K562 (cell line): ENCODE measurements at regions not wholly inside any gene's neighbourhood (a gene's known extent, or its start where the extent isn't known, plus 50 kb on each side); places are given as distances from the start of the nearest gene placed in this dataset.

Source experiments
- C11orf30 ChIP-seq: fragments of 450-650 bp; IDR thresholded peaks from 2 replicates; pipeline ENCODE4 v1.6.1; 2016; ENCODE audit warnings: low read depth, mild to moderate bottlenecking
- ETV6 ChIP-seq, 3 experiments: fragments of 150-350 bp in 1 of 3; sonication (generic) in 1 of 3; formaldehyde crosslinking in 1 of 3; IDR thresholded peaks; 2 replicates each; pipeline versions ENCODE4 v1.6.1 to v1.8.0; 2014 to 2022; ENCODE audit warnings: borderline replicate concordance in 2 of 3, low read depth in 2 of 3, antibody characterized with exemption in 1 of 3, low read length in 1 of 3, mild to moderate bottlenecking in 1 of 3, missing genetic modification reagents in 1 of 3
- RFX7 ChIP-seq: fragments of 250-450 bp; sonication (Bioruptor Pico); IDR thresholded peaks from 2 replicates; pipeline ENCODE4 v1.5.1; 2021; ENCODE audit warnings: mild to moderate bottlenecking
- TF ChIP-seq, protein P1 (sequence below): fragments of 450-650 bp; IDR thresholded peaks from 2 replicates; pipeline ENCODE4 v1.6.1; 2016; ENCODE audit warnings: mild to moderate bottlenecking, moderate library complexity

DNA sequence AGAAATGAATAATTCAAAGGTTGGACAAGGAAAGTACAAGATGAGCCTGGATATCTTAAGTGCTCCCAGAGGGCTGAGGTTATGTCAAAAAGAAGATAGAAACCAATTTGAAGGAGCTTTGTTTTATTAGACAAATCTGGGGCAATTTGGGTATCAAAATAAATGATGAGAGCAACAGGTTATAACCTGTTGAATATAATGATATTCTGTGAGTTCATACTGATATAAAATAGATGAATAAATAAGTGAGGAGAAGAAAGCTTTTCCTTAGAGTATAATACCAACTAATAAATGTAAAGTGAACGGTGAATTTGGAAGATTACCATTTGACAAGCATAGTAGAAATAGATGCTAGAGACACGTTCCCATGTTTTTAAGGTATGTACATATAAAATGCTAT lies 544.2 kb upstream of the ANKRD30A start (continued):
- TF ChIP-seq, protein P1, sequence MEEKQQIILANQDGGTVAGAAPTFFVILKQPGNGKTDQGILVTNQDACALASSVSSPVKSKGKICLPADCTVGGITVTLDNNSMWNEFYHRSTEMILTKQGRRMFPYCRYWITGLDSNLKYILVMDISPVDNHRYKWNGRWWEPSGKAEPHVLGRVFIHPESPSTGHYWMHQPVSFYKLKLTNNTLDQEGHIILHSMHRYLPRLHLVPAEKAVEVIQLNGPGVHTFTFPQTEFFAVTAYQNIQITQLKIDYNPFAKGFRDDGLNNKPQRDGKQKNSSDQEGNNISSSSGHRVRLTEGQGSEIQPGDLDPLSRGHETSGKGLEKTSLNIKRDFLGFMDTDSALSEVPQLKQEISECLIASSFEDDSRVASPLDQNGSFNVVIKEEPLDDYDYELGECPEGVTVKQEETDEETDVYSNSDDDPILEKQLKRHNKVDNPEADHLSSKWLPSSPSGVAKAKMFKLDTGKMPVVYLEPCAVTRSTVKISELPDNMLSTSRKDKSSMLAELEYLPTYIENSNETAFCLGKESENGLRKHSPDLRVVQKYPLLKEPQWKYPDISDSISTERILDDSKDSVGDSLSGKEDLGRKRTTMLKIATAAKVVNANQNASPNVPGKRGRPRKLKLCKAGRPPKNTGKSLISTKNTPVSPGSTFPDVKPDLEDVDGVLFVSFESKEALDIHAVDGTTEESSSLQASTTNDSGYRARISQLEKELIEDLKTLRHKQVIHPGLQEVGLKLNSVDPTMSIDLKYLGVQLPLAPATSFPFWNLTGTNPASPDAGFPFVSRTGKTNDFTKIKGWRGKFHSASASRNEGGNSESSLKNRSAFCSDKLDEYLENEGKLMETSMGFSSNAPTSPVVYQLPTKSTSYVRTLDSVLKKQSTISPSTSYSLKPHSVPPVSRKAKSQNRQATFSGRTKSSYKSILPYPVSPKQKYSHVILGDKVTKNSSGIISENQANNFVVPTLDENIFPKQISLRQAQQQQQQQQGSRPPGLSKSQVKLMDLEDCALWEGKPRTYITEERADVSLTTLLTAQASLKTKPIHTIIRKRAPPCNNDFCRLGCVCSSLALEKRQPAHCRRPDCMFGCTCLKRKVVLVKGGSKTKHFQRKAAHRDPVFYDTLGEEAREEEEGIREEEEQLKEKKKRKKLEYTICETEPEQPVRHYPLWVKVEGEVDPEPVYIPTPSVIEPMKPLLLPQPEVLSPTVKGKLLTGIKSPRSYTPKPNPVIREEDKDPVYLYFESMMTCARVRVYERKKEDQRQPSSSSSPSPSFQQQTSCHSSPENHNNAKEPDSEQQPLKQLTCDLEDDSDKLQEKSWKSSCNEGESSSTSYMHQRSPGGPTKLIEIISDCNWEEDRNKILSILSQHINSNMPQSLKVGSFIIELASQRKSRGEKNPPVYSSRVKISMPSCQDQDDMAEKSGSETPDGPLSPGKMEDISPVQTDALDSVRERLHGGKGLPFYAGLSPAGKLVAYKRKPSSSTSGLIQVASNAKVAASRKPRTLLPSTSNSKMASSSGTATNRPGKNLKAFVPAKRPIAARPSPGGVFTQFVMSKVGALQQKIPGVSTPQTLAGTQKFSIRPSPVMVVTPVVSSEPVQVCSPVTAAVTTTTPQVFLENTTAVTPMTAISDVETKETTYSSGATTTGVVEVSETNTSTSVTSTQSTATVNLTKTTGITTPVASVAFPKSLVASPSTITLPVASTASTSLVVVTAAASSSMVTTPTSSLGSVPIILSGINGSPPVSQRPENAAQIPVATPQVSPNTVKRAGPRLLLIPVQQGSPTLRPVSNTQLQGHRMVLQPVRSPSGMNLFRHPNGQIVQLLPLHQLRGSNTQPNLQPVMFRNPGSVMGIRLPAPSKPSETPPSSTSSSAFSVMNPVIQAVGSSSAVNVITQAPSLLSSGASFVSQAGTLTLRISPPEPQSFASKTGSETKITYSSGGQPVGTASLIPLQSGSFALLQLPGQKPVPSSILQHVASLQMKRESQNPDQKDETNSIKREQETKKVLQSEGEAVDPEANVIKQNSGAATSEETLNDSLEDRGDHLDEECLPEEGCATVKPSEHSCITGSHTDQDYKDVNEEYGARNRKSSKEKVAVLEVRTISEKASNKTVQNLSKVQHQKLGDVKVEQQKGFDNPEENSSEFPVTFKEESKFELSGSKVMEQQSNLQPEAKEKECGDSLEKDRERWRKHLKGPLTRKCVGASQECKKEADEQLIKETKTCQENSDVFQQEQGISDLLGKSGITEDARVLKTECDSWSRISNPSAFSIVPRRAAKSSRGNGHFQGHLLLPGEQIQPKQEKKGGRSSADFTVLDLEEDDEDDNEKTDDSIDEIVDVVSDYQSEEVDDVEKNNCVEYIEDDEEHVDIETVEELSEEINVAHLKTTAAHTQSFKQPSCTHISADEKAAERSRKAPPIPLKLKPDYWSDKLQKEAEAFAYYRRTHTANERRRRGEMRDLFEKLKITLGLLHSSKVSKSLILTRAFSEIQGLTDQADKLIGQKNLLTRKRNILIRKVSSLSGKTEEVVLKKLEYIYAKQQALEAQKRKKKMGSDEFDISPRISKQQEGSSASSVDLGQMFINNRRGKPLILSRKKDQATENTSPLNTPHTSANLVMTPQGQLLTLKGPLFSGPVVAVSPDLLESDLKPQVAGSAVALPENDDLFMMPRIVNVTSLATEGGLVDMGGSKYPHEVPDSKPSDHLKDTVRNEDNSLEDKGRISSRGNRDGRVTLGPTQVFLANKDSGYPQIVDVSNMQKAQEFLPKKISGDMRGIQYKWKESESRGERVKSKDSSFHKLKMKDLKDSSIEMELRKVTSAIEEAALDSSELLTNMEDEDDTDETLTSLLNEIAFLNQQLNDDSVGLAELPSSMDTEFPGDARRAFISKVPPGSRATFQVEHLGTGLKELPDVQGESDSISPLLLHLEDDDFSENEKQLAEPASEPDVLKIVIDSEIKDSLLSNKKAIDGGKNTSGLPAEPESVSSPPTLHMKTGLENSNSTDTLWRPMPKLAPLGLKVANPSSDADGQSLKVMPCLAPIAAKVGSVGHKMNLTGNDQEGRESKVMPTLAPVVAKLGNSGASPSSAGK: no peak
- TF ChIP-seq C11orf30 (no peak), ETV6 (IDR thresholded peaks at IDR 0.05; ENCODE audit: borderline replicate concordance in 1 of 2, low read depth in 2 of 2, low read length in 1 of 2) (no peak), ETV6 (CRISPR knock-in tag; IDR thresholded peaks at IDR 0.05; ENCODE audit: borderline replicate concordance) (no peak), RFX7 (CRISPR knock-in tag) (no peak)
